Body of pancreas (tissue), 4 donors: ENCODE measurements at regions not wholly inside any gene's neighbourhood (a gene's known extent, or its start where the extent isn't known, plus 50 kb on each side); places are given as distances from the start of the nearest gene placed in this dataset.

Experiments
- ATAC-seq: fragments of 150-250 bp; one replicate; pipeline ENCODE4 v1.9.1; 2016
- DNase-seq, 4 donors: peaks; one replicate each; pipeline ENCODE4 v3.0.0-alpha.2; 2019
- H3K27ac ChIP-seq, 4 donors: fragments of 200-600 bp; sonication (generic); 1 replicate in 3 of 4; 2 replicates in 1 of 4; pipeline versions ENCODE4 v1.5.1 to v1.6.1; 2016 to 2019; ENCODE audit warnings: mild to moderate bottlenecking in 1 of 4, mixed read lengths in 1 of 4, moderate library complexity in 1 of 4
- H3K27me3 ChIP-seq, 2 donors: fragments of 200-600 bp; sonication (generic); one replicate each; pipeline ENCODE4 v1.6.0; 2016; ENCODE audit warnings: mild to moderate bottlenecking in 1 of 2
- H3K36me3 ChIP-seq, 2 donors: fragments of 200-600 bp; sonication (generic); replicated peaks in 1 of 2; 2 replicates each; pipeline ENCODE4 v1.5.1; 2016; ENCODE audit warnings: low read depth in 2 of 2; ENCODE audit not compliant: insufficient read depth in 1 of 2
- H3K4me1 ChIP-seq: fragments of 200-600 bp; sonication (generic); one replicate; pipeline ENCODE4 v1.6.0; 2016
- H3K4me3 ChIP-seq, 2 donors: fragments of 200-600 bp; sonication (generic); 1 replicate in 1 of 2; 2 replicates in 1 of 2; pipeline ENCODE4 v1.5.1; 2016 to 2019
- H3K9me3 ChIP-seq, 3 donors: fragments of 200-600 bp; sonication (generic); 1 replicate in 2 of 3; 2 replicates in 1 of 3; pipeline ENCODE4 v1.5.1; 2016
- POLR2A ChIP-seq, 3 donors: fragments of 450-650 bp; IDR thresholded peaks; one replicate each; pipeline ENCODE4 v1.6.1; 2016; ENCODE audit warnings: antibody characterized with exemption in 3 of 3, mild to moderate bottlenecking in 2 of 3
- WGBS, 2 donors: methylation state at CpG; one replicate each; pipeline ENCODE4 v1.1.5; 2017; 5-methylcytosine and 5-hydroxymethylcytosine counted together
- intact Hi-C: fragments of 100-400 bp; cut with DNase I; formaldehyde crosslinking; loops from one replicate; pipeline ENCODE4 v1.15.1; 2023
- TF ChIP-seq, protein P1 (sequence below), 7 experiments: fragments of 450-650 bp in 4 of 7; fragments of 200-600 bp in 3 of 7; sonication (generic) in 3 of 7; IDR thresholded peaks; one replicate each; pipeline ENCODE4 v1.5.1; 2016 to 2019; ENCODE audit warnings: antibody characterized with exemption in 7 of 7

- no peaks in the 10 kb centered on the region for H3K9me3 ChIP-seq
- ATAC-seq, result no peak
- no peak overlapping the region for H3K27ac ChIP-seq
- TF ChIP-seq, protein P1, sequence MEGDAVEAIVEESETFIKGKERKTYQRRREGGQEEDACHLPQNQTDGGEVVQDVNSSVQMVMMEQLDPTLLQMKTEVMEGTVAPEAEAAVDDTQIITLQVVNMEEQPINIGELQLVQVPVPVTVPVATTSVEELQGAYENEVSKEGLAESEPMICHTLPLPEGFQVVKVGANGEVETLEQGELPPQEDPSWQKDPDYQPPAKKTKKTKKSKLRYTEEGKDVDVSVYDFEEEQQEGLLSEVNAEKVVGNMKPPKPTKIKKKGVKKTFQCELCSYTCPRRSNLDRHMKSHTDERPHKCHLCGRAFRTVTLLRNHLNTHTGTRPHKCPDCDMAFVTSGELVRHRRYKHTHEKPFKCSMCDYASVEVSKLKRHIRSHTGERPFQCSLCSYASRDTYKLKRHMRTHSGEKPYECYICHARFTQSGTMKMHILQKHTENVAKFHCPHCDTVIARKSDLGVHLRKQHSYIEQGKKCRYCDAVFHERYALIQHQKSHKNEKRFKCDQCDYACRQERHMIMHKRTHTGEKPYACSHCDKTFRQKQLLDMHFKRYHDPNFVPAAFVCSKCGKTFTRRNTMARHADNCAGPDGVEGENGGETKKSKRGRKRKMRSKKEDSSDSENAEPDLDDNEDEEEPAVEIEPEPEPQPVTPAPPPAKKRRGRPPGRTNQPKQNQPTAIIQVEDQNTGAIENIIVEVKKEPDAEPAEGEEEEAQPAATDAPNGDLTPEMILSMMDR (IDR thresholded peaks at IDR 0.05), result no peak
- no peak for TF ChIP-seq POLR2A (IDR thresholded peaks at IDR 0.05)
- no peaks in the 10 kb centered on the region for H3K27me3 ChIP-seq
- H3K4me1 ChIP-seq, result no peaks in the 10 kb centered on the region
- H3K36me3 ChIP-seq, result no peaks in the 10 kb centered on the region
- DNase-seq, result no peak
- no peak overlapping the region for H3K4me3 ChIP-seq
- intact Hi-C loops, result no loop called here
Observed at GRCh38 chr4:129334136-129334535, 238.2 kb downstream of the C4orf33 start.

DNA sequence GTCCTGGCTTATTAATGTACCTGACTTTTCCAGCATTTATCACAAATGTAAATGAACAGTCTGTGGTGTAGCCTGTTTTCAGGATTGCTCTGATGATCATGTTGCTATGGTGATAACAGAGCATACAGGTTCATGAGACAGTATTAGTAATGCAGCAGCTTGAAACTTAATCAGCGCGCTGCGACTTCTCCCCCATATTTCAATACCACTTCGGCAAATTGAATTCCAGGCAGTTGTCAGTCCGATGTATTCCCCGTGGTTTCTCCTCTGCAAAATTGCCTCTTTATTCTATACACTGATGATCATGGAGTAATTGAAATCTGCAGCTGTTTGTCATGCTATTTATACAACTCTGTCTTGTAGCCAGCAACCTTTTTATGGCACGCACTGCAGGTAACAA lies 239.3 kb downstream of the C4orf33 start:
- H3K9me3 ChIP-seq, result no peaks in the 10 kb centered on the region
- 71 to 90% methylated on average over 7 of the region's 7 CpGs for WGBS, 2 donors
- ATAC-seq (no peak), DNase-seq (no peak)
- H3K27me3 ChIP-seq, result no peaks in the 10 kb centered on the region
- intact Hi-C loops, result no loop called here
- H3K27ac ChIP-seq, result no peak overlapping the region
- no peaks in the 10 kb centered on the region for H3K4me1 ChIP-seq
- no peak overlapping the region for H3K4me3 ChIP-seq
- TF ChIP-seq, protein P1 (IDR thresholded peaks at IDR 0.05), result no peak
- TF ChIP-seq POLR2A (IDR thresholded peaks at IDR 0.05), result no peak
- H3K36me3 ChIP-seq, result no peaks in the 10 kb centered on the region

GRCh38 chr4:129335818-129336217 lies 239.9 kb downstream of the C4orf33 start:
- no peak for TF ChIP-seq POLR2A (IDR thresholded peaks at IDR 0.05)
- TF ChIP-seq, protein P1 (IDR thresholded peaks at IDR 0.05), result no peak
- DNase-seq (no peak), ATAC-seq (no peak)
- no peak overlapping the region for H3K27ac ChIP-seq
- no peaks in the 10 kb centered on the region for H3K9me3 ChIP-seq
- intact Hi-C loops, result no loop called here
- no peaks in the 10 kb centered on the region for H3K36me3 ChIP-seq
- 53 to 63% methylated on average over 5 of the region's 5 CpGs for WGBS, 2 donors
- no peaks in the 10 kb centered on the region for H3K4me1 ChIP-seq
- H3K4me3 ChIP-seq, result no peak overlapping the region
- no peaks in the 10 kb centered on the region for H3K27me3 ChIP-seq

DNA sequence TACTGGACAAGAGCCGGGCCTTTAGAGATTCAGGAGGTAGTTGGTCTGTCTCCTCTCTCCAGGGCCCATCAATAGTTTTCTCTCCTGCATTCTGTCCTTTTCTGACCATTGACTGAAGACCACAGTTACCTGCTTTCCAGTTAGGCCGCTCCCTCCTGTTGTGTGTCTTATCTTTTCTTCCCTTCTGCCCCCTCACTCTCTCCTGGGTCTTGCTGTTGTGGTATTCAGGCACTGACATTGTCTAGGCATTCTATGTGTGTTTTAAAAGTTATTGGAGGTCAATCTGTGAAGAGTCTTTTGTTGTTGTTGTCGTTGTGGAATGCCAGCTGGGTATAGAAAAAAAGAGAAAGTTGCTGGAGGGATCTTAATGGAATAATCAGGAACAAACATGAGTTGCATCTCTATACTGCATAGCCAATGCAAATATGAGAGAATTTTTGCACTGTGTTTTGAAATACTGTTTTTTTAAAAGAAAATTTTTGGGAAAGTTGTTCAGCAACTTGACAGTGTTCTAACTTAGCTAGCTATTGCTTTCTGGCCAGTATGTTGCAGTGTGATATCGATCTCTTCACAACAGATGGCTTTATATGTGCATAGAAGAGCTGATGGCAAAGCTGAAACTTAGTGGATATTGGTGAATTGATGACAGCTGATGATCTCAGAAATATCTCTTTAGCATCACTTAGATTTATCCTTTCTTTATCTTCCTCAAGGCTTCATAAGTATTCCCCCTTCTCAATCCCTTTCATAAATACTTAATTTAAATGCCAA lies 240.7 kb downstream of the C4orf33 start:
- 59 to 71% methylated on average over 4 of the region's 4 CpGs for WGBS, 2 donors
- Histone ChIP-seq H3K9me3 (no peaks in the 10 kb centered on the region), H3K4me1 (no peaks in the 10 kb centered on the region), H3K27ac (no peak overlapping the region), H3K36me3 (no peaks in the 10 kb centered on the region), H3K27me3 (no peaks in the 10 kb centered on the region), H3K4me3 (no peak overlapping the region)
- ATAC-seq (no peak), DNase-seq (no peak)
- TF ChIP-seq, protein P1 (IDR thresholded peaks at IDR 0.05), result no peak
- TF ChIP-seq POLR2A (IDR thresholded peaks at IDR 0.05), result no peak
- intact Hi-C loops, result no loop called here

DNA sequence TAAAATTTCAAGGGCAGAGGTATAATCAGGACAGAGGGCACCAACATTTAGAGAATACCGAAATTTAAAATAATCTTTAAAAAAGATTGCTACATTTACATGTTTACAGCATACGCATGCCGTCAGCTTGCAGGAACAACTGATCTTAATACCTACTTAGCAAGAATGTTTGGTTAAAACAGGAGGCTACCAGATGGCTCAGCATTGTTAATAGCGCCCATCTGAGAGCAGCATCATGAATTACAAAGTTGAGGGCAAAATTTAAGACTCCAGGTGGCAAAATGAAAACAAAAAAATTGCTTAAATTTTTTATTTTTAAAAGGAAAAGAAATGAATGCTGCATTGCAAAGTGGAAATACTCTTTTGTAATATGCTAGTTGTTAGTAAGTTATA lies 241.3 kb downstream of the C4orf33 start:
- Histone ChIP-seq H3K9me3 (no peaks in the 10 kb centered on the region), H3K4me1 (no peaks in the 10 kb centered on the region), H3K27ac (no peak overlapping the region), H3K36me3 (no peaks in the 10 kb centered on the region), H3K4me3 (no peak overlapping the region), H3K27me3 (no peaks in the 10 kb centered on the region)
- TF ChIP-seq, protein P1 (IDR thresholded peaks at IDR 0.05), result no peak
- TF ChIP-seq POLR2A (IDR thresholded peaks at IDR 0.05), result no peak
- intact Hi-C loops, result no loop called here
- no peak for DNase-seq
- ATAC-seq, result no peak
- 66 to 78% methylated on average over 4 of the region's 4 CpGs for WGBS, 2 donors
